Left colon (tissue), 2 donors: ENCODE measurements at regions not wholly inside any gene's neighbourhood (a gene's known extent, or its start where the extent isn't known, plus 50 kb on each side); places are given as distances from the start of the nearest gene placed in this dataset.

ENCODE experiments used
- ATAC-seq: fragments of 200-7000 bp; cut with Tn5 transposase; one replicate; pipeline ENCODE4 v1.9.1; 2020; ENCODE audit warnings: mild to moderate bottlenecking, moderate library complexity
- DNase-seq, 2 donors: peaks; one replicate each; pipeline ENCODE4 v3.0.0-alpha.2; 2020
- intact Hi-C, 2 donors: fragments of 100-400 bp; cut with DNase I in 1 of 2; cut with micrococcal nuclease in 1 of 2; formaldehyde crosslinking; loops; one replicate each; pipeline versions ENCODE4 v1.11.2 to v1.14.0; 2022; cut with DNase I, micrococcal nuclease
- donor health status: DM: no; HTN: no; CAD: no.
- donor health status: DM: yes; HTN: yes; CAD: no.

DNA sequence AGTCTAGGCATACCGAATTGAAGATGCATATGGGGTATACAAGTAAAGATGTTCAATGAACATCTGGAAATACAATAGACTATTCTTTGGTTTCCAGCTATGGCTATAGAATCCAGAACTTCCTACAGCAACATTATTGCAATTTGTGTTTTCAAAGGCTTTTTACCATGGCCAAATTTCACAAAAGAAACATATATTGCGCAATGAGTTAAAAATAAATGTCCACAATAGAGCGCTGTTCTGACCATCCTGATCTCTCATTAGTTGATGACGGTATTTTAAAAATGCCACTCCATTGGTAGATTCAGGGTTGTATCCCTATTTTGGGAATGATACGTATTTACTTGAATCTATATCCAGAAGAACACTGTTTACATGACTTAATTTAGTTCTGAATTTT, 139.2 kb downstream of the LINC00632 start:
- DNase-seq = no peak
- intact Hi-C loops = no loop called here
- ATAC-seq = no peak

DNA sequence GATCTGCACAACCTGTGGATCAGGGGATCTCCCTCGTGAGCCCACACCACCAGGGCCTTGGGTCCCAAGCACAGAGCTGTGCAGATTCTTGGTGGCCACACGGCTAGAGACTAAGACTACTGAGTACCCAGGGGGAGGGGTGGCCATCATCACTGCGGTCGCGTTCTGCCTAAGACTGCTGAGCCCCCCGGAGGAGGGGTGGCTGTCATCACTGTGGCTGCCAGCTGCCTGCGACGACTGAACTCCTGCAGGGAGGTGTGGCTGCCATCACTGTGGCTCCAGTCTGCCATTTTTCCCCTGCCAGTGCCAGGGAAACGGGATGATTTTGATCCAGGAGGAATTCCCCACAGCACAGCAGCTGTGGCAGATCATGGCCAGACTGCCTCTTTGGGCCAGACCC, 141.7 kb upstream of the SPANXB1 start:
- ATAC-seq = no peak
- intact Hi-C loops = no loop called here

GRCh38 chrX:140866446-140866845, 135.9 kb upstream of the SPANXB1 start:
- no peak for DNase-seq
- intact Hi-C loops = no loop called here
- ATAC-seq = no peak

More for the DNA sequence above, 141.7 kb upstream of the SPANXB1 start:
- no peak for DNase-seq

DNA sequence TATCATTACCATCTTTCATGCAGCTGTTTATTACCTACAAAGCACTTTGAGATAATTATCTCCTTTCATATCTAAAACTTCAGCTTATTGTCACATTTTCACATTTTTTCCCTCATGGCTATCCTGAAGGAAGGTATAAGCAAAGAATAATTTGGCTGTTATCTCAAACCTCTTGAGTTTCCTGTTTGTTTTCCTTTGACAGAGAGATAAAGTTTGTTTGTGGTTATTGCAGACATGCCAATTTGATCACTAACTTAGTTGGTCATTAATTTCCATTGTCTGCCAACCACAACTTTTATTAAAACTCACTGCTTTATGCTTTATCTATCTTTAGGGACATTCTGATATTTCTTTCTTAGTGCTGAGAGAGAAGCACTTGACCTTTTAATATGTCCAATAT, 89.8 kb upstream of the SPANXB1 start:
- no peak for DNase-seq
- no peak for ATAC-seq
- intact Hi-C loops = no loop called here

DNA sequence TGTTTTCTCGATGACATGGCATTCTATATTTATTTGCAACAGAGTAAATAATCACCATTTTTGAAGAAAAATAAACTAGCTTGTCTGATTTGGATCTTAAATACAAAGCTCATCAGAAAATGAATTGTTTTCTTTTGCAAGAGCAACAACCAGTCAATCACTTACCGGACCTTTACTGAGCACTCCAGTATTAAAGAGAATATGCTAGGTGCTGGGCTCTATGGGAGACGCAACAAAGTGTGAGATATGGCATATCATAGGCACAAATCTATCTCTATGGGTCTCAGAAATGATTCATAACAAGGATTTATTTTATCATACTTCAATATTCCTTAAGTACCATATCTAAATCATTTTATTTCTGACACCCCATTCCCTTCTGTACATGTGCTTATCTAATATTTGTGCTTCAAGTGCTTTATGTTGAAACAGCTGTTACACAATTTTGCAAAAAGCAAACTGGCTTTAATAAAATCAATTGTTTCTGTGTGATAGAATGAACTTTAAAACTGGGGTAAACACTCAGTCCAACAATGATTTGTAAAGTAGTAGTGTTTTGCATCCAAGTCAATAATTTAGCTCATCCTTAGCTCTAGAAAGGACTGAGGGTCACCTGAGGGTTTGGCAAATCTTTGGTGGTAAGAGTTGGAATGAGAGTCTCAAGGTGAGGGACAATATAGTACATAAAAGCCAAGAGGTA, 88.4 kb upstream of the SPANXB1 start:
- ATAC-seq (no peak), DNase-seq (no peak)
- intact Hi-C loops = no loop called here

- no peak for DNase-seq
- intact Hi-C loops = no loop called here
Measured at GRCh38 chrX:140916872-140917271, 85.5 kb upstream of the SPANXB1 start.

DNA sequence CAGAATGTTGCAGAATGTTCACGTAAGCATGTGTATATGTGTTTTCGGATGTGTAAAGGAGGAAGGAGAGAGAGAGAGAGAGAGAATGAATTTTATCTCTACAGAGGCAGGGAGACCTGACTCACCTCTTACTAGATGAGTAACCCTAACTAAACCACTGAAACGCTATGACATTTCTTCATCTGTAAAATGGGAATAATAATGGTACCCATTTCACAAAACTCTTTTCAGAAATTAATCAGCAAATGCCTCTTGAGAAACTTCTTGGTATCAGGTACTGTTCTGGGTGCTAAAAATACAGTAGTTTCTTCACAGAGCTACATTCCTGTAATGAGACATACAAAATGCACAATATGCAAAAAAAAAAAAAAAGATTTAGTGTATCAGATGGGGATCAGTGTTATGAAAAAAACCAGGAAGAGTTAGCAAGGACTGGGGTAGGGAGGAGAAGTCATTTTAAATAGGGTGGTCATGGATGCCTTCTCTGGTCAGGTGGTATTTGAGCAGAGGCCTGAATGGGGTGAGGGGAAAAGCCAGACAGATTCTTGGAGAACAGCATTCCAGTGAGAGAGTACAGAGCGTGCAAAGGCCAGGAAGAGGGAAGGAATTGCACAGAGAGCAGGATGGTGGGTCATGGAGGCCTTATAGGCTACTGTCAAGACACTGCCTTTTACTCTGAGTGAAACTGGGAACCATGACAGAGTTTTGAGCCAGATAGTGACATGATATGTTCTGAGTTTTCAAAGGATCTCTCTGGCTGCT, 84.9 kb upstream of the SPANXB1 start:
- intact Hi-C loops = no loop called here
- DNase-seq (no peak), ATAC-seq (no peak)

More at GRCh38 chrX:140916872-140917271, 85.5 kb upstream of the SPANXB1 start:
- ATAC-seq = no peak

GRCh38 chrX:140918398-140919038, 83.9 kb upstream of the SPANXB1 start:
- intact Hi-C loops = no loop called here
- peak in 1 of 2 donors; percentile 5 for DNase-seq
- peak; percentile 64 for ATAC-seq

DNA sequence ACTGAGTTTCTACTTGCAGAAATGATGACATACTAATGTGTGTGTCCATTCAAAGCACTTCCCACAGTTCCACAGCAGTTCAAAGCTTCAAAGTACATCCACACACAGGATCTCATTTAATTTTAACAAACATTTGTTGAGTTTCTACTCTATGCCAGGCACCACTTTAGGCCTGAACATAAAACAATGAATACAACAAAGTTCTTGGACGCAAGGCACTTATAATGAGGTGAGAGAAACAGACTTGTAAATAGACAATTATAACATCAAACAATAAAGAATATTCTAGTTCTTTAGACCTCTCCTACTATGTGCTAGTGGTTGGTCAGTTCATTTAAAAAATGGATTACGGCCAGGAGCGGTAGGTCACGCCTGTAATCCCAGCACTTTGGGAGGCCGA, 82.0 kb upstream of the SPANXB1 start:
- intact Hi-C loops = no loop called here
- no peak for ATAC-seq
- no peak for DNase-seq

GRCh38 chrX:140923118-140923517, 79.3 kb upstream of the SPANXB1 start:
- DNase-seq = no peak

GRCh38 chrX:140928739-140929138, 73.7 kb upstream of the SPANXB1 start:
- intact Hi-C loops = no loop called here

More at GRCh38 chrX:140923118-140923517, 79.3 kb upstream of the SPANXB1 start:
- intact Hi-C loops = no loop called here
- ATAC-seq = no peak

GRCh38 chrX:140933016-140933415, 69.4 kb upstream of the SPANXB1 start:
- no peak for DNase-seq
- no peak for ATAC-seq
- intact Hi-C loops = no loop called here

More at GRCh38 chrX:140928739-140929138, 73.7 kb upstream of the SPANXB1 start:
- ATAC-seq (no peak), DNase-seq (no peak)

- DNase-seq (no peak), ATAC-seq (no peak)
- intact Hi-C loops = no loop called here
Measured at GRCh38 chrX:140933874-140934655, 68.3 kb upstream of the SPANXB1 start.

DNA sequence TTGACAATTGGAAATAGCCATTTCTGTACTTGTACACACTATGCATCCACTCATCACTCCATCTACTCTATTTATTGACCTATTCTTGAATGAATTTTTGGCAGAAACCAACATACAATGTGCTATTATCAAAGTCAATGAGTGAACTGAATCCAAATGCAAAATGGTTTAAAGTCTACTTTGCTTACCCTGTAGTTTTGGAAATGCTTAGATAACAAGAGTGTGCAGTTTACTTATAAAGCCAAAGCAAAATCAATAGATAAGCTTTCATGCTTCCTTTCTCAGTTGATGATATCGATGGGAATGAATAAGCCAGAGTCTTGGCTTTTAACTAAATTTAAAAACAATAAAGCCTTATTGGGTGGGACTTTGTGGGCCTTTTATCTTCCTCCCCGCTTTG, 58.9 kb upstream of the SPANXB1 start:
- ATAC-seq (no peak), DNase-seq (no peak)
- intact Hi-C loops = no loop called here

- intact Hi-C loops = no loop called here
- DNase-seq = no peak
- ATAC-seq = no peak
Measured at GRCh38 chrX:140944710-140945109, 57.7 kb upstream of the SPANXB1 start.

DNA sequence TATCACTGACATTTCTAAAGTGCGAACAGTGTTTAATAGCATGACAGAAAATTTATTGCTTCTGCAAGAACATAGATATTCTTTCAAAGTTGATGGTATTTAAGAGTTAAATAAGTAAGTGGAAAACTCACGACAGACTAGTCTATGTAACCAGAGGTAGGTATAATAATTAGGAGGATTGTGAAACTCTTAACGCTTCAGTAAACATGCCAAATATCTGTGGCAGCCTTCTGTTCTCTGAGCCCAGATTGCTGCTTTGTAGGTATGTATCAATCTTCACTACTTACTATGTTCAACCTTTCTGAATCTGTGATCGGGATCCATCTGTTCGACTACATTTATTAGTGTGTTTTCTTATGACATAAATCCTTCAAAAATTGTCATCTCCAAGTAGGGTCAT, 53.6 kb upstream of the SPANXB1 start:
- ATAC-seq (no peak), DNase-seq (no peak)
- intact Hi-C loops = no loop called here

GRCh38 chrX:140949233-140949632, 53.2 kb upstream of the SPANXB1 start:
- ATAC-seq (no peak), DNase-seq (no peak)
- intact Hi-C loops = no loop called here
